ENCODE measurements at regions not wholly inside any gene's neighbourhood (a gene's known extent, or its start where the extent isn't known, plus 50 kb on each side); places are given as distances from the start of the nearest gene placed in this dataset.
"Not testable (repeated sequence)": the region's sequence is repeated elsewhere in the genome, so short reads cannot be mapped to it uniquely, and the experiment has no call there.

DNA sequence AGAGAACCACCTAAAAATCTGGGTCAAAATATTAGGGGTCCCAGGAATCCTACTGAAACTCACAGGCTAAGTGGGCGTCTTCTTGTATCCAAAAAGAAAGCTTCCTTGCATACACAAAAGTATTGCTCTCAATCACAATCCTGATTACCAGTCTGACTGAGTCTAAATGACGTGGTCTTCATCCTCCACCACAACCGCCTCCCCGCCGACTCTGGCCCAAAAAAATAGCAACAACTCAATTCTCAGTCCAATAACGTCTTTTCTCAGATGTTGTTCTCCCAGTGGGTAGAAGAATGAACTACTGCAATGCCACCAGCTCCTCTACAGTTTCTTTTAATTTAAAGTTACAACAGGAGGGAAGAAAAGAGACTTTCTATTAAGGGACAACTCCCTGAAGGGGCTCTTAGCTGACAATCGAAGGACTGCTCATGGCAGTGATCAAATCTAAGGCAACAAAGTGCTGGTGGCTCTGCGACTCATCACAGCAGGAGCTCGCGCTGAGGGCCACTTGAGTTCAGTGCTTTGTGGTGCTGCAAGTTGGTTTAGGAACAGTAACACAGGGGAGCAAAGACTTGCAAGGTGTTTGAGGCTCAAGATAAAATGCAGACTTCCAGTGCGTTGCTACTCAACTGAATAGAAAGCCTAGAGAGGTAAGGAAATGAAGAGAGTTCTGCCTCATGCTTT lies 394.1 kb downstream of the BCAT1 start:
- no peak for DNase-seq

GRCh38 chr12:24553259-24553658 lies 395.6 kb downstream of the BCAT1 start:
- no peak for DNase-seq

DNA sequence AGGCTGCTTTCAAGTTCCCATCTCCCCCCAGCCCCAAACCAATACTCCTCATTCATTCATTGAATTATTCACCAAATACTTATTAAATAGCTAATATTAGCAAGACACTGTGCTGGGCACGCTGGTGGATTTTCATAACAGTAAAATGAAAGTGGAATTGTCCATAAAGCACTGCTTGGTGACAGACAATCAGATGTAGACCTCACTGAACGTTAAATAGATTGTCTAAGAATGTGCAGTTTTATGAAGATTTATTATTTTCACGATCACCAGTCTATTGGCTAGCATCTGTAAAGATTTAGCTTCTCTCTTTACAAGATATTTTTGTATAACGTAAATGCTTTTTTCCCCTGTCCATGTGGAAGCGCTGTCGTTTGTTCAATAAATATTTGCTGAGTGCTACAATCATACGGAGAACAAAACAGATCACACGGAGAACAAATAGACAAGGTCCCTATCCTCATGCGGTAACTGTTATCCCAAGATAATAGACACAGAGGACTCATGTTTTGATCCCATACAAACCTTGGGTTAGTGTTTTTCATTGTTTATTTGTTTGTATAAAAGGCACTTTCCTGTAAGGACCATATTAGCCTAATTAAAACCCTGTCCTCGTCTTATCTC lies 397.6 kb downstream of the BCAT1 start:
- DNase-seq: no peak

DNA sequence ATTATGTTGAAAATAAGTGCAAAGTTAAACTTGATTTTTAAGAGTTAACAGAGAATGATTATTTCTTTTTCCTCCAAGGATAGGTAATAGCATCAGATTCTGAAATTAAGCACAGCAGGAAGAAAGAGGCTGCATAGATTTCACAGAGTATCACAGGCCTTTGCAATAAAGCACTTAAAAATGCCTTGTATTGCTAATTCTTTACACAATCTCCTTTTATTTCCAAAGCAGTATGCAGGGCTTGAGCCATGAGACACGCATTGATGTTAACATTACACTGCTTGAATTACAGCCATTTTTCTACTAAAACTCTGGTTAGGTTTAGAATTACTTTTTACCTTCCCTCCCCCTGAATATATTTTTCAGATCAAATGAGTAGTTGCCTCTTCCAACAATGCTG lies 398.3 kb downstream of the BCAT1 start:
- DNase-seq: no peak

GRCh38 chr12:24546661-24547060 lies 402.2 kb downstream of the BCAT1 start:
- DNase-seq: no peak

DNA sequence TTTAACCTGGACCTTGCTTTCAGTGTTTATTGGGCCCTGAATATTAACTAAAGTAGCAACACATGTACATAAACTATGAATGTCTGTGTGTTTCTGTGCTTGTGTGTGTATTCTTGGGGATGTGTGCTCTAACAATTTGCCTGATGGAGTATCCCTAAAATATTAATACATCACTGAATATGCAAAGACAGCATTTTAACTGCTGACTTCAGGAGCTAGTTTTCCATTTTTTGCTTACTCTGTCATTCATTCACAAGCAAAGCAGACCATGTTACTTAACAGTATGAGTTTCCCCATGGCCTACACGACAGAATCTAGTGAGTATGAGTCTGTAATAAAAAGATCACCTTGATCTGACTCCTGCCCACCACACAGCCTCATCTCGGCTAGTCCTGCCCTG lies 402.8 kb downstream of the BCAT1 start:
- DNase-seq: no peak

GRCh38 chr12:24544368-24544767 lies 404.5 kb downstream of the BCAT1 start:
- no peak for DNase-seq

GRCh38 chr12:24541193-24541871 lies 407.6 kb downstream of the BCAT1 start:
- DNase-seq: no peak

- no peak for DNase-seq
Measured at GRCh38 chr12:24539646-24540045, 409.3 kb downstream of the BCAT1 start.

DNA sequence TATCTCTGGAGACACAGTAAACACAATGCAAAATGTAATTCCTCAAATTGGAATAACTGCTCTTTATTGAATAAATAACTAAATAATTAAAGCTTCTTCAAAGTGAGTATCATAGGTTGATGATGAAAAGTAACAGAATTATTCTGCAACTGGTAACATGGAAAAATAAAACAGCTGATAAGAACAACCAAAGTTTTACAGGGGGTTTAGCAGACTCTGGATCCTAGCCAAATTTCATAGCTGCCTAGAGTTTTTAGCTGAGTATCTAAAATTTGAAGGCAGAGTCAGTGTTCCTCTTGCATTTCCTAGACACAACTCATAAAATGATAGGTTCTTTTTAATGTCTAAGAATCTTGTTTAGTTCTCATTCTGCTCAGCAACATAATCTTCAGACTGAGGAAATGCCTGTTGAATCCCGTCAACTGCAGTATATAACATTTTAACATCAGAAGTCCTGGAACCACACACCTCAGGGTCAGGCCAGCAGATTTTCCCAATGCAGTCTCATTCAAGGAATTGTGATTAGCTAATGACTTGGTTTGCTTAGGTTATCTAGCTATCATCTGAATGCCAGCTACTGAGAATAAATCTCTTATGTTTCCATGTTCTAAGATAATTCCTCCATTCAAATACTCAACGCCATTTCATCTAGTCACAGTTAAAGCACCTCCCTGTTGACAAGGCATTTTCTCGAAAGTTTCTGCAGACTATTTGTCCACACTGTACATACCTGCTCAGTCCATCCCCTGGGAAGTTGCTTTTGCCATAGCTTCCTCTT lies 411.6 kb downstream of the BCAT1 start:
- DNase-seq: no peak

GRCh38 chr12:24535334-24536069 lies 413.4 kb downstream of the BCAT1 start:
- DNase-seq: no peak

DNA sequence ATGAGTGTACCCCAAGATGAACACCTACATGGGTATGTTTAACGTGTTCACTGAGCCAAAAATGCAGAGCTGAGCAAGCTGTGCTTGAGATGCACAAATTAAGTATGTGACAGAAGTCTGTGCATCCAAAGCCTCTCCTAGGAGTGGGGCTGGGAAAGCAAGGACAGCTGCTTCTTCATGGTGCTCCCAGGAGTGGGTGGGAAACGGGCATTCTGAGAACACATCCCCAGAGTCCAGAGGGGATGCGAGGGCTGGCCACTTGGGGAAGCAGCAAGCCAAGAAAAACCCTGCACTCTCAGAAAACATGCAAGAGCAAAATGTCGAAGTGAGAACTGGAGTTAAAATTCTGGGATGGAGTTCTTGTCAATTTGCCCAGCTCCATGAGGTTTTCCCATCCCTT lies 414.3 kb downstream of the BCAT1 start:
- DNase-seq: no peak

DNA sequence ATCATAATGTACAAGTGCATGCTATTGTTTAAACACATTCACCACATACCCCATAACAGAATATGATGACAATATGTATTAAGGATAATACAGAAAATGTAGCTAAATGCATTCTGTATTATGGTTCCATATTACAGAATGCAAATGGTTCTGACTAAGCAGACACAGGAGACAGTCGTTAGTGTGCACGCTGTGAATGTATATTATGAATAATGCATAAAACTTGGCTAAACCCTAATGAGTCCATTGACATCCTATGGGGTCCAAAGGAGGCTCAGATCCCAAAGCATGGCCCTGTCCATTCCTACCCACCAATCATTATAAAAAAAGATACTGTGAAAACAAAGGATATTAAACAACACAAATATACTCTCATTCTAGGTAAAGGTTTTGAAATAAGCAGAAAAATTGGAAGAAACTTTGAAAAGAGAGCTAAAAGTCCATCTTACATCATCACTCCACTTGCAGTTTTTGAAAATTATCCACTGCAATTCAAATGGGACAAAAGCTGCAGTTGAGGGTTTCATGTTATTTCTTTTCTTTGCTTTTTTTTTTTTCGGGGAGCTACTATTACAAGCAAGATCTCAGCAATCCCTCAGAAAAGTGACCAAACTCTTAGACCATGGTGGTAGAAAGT lies 415.1 kb downstream of the BCAT1 start:
- no peak for DNase-seq

DNA sequence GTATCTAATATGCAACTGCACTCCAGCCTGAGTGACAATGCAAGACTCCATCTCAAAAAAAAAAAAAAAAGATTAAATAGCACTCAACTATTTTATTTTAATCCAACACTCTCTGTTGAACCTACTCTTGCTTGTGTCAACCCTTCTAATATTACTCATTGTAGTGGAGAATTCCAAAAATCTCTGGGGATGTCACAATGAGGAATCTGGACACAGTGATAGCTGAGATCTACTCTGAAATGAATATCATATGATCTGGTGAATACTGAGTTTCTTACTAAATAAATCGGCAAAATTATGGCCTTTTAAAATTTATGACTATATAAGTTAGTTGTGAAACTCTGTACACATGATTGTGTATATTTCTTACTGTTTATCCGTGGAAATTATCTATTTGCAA lies 418.2 kb downstream of the BCAT1 start:
- no peak for DNase-seq

GRCh38 chr12:24527102-24527501 lies 421.8 kb downstream of the BCAT1 start:
- no peak for DNase-seq

DNA sequence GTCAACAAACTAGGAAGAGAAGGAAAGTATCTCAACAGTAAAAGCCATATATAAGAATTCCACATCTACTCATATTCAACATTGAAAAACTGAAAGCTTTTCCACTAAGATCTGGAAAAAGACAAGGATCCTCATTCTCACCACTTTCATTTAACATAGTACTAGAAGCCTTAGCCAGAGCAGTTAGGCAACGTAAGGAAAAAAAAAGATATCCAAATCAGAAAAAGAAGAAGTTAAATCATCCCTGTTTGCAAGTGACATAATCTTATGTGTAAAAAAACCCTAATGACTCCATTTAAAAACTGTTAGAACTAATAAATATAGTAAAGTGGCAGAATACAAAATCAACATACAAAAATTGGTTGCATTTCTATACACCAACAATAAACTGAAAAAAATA lies 426.2 kb downstream of the BCAT1 start:
- no peak for DNase-seq

- no peak for DNase-seq
Measured at GRCh38 chr12:24519759-24520158, 429.1 kb downstream of the BCAT1 start.

DNA sequence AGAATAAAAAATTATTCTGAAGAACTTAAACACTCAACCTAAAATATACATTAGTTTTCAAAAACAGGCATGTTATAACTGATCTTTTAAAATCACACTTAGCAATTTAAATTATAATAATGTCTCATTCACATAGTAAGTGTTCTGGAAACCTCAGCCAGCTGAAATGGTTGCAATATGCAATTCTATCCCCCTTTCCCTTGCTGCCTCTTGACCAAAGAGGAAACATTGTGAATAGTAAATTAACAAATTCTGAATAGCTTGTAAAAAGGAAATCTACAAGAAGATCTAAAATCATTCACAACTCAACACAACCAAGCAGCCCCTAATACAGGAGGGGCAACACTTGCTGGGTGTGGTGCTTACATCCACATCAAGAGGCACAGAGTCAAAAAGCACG lies 431.9 kb downstream of the BCAT1 start:
- DNase-seq: no peak

GRCh38 chr12:24510581-24511125 lies 438.2 kb downstream of the BCAT1 start:
- DNase-seq: no peak

- no peak for DNase-seq
Measured at GRCh38 chr12:24507827-24508226, 441.1 kb downstream of the BCAT1 start.

DNA sequence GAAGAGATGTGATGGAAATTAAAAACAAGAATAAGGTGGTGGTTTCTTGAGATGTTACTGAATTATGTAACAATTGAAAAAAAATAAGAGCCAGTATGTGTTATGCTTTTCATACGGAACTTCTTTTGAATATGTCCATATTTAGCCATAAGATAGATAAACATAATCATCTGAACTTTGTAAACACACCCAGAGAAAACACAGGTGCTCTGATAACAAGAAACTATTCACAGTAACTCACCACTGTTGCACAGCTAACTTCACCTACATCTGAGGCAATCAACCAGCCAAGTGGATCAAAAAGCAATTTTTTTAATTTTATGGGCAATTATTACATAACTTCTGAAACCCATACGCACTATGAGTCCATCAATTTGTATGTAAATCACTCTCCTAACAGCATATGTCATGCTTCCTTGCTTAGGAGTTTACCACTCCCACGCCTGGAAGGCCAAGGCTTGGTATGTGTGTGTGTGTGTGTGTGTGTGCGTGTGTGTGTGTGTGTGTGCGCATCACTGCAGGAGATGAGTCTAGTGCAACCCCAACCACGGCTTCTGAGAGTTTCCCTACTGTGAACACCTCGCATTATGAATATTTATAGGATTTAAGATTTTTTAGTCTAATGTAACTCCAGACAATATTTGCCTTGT lies 443.4 kb downstream of the BCAT1 start:
- no peak for DNase-seq

DNA sequence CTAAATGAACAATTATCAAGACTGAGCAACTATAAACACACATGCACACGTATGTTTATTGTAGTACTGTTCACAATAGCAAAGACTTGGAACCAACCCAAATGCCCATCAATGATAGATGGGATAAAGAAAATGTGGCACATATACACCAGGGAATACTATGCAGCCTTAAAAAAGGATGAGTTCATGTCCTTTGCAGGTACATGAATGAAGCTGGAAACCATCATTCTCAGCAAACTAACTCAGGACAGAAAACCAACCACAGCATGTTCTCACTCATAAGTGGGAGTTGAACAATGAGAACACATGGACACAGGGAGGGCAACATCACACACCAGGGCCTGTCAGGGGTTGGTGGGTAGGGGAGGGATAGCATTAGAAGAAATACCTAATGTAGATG lies 445.4 kb downstream of the BCAT1 start:
- not testable (repeated sequence) for DNase-seq

Measured in amniotic stem cell (primary cell).